Ovary (tissue), 3 donors: ENCODE measurements at regions not wholly inside any gene's neighbourhood (a gene's known extent, or its start where the extent isn't known, plus 50 kb on each side); places are given as distances from the start of the nearest gene placed in this dataset.

Experiments
- EP300 ChIP-seq: sonication (generic); formaldehyde crosslinking; IDR thresholded peaks from one replicate; pipeline ENCODE4 v1.6.1; 2017; ENCODE audit warnings: antibody characterized with exemption
- POLR2A ChIP-seq: fragments of 450-650 bp; IDR thresholded peaks from one replicate; pipeline ENCODE4 v1.6.1; 2017; ENCODE audit warnings: antibody characterized with exemption, mild to moderate bottlenecking, moderate library complexity
- TF ChIP-seq, protein P1 (sequence below), 3 donors: fragments of 450-650 bp in 2 of 3; fragments of 200-600 bp in 1 of 3; IDR thresholded peaks; one replicate each; pipeline versions ENCODE4 v1.5.1 to v1.8.0; 2016 to 2022; ENCODE audit warnings: antibody characterized with exemption in 3 of 3, mild to moderate bottlenecking in 1 of 3
- donor health status: DM: no; HTN: no; CAD: no.

DNA sequence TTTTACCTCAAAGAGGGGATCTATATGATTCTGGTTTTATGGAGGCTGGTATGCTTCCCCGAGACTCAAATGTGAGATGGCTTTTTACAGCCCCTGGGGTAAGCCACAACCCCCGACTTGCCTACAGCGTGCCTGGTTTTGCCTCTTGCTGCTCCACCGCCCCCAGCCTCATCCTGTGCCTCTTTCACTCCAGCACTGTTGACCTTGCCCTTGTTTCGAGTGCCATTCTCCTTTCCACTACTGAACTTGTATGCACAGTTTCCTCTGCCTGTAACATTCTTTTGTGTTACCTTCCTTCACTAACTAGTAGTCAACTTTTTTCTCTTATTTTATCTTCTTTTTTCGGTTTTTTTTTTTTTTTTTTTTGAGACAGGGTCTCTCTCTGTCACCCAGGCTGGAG is 219.0 kb upstream of the ZBED5 start:
- TF ChIP-seq POLR2A (no peak), EP300 (no peak)
- TF ChIP-seq, protein P1, sequence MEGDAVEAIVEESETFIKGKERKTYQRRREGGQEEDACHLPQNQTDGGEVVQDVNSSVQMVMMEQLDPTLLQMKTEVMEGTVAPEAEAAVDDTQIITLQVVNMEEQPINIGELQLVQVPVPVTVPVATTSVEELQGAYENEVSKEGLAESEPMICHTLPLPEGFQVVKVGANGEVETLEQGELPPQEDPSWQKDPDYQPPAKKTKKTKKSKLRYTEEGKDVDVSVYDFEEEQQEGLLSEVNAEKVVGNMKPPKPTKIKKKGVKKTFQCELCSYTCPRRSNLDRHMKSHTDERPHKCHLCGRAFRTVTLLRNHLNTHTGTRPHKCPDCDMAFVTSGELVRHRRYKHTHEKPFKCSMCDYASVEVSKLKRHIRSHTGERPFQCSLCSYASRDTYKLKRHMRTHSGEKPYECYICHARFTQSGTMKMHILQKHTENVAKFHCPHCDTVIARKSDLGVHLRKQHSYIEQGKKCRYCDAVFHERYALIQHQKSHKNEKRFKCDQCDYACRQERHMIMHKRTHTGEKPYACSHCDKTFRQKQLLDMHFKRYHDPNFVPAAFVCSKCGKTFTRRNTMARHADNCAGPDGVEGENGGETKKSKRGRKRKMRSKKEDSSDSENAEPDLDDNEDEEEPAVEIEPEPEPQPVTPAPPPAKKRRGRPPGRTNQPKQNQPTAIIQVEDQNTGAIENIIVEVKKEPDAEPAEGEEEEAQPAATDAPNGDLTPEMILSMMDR (IDR thresholded peaks at IDR 0.05), result no peak
